T-cell (primary cell): ENCODE measurements at regions not wholly inside any gene's neighbourhood (a gene's known extent, or its start where the extent isn't known, plus 50 kb on each side); places are given as distances from the start of the nearest gene placed in this dataset.

Source experiments
- ATAC-seq, 4 experiments: fragments of 200-7000 bp in 3 of 4; fragments of 150-1000 bp in 1 of 4; cut with Tn5 transposase; replicated peaks in 1 of 4; 1 replicate in 3 of 4; 2 replicates in 1 of 4; pipeline ENCODE4 v1.10.0; 2021; ENCODE audit warnings: moderate library complexity in 3 of 4, mild to moderate bottlenecking in 2 of 4, moderate number of reproducible peaks in 1 of 4
- CTCF ChIA-PET, 2 donors: fragments of 300-600 bp; sonication (Branson Sonifier 250); formaldehyde crosslinking; loops; one replicate each; lab custom pipeline; 2022; ENCODE audit warnings: antibody characterized with exemption in 2 of 2; lab: Charles Lee
- POLR2A ChIA-PET, 2 donors: fragments of 300-600 bp; sonication (Branson Sonifier 250); formaldehyde crosslinking; loops; one replicate each; lab custom pipeline; 2022; ENCODE audit warnings: antibody characterized with exemption in 2 of 2; lab: Charles Lee
- DNase-seq, 35 experiments: peaks; one replicate each; pipeline versions ENCODE4 v3.0.0 to v3.0.0-alpha.2; 2013 to 2023
- H3K27ac ChIP-seq: one replicate; pipeline ENCODE4 v1.5.1; 2013; ENCODE audit warnings: low read length
- H3K27me3 ChIP-seq, 2 experiments: replicated peaks in 1 of 2; 1 replicate in 1 of 2; 2 replicates in 1 of 2; pipeline versions ENCODE4 v1.6.1 to v1.7.0; 2013; ENCODE audit warnings: low read length in 1 of 2, mixed read lengths in 1 of 2; ENCODE audit not compliant: control insufficient read depth in 2 of 2, insufficient read depth in 2 of 2; ENCODE audit errors: extremely low read depth in 1 of 2
- H3K36me3 ChIP-seq, 2 donors: 1 replicate in 1 of 2; 2 replicates in 1 of 2; pipeline versions ENCODE4 v1.6.1 to v1.7.0; 2013; ENCODE audit warnings: low read length in 1 of 2; ENCODE audit not compliant: control insufficient read depth in 2 of 2, insufficient read depth in 1 of 2; ENCODE audit errors: extremely low read depth in 1 of 2
- H3K4me1 ChIP-seq, 2 experiments: 1 replicate in 1 of 2; 2 replicates in 1 of 2; pipeline versions ENCODE4 v1.6.1 to v1.7.0; 2013; ENCODE audit warnings: low read length in 2 of 2, mixed read lengths in 1 of 2; ENCODE audit not compliant: insufficient read depth in 2 of 2, control insufficient read depth in 1 of 2; ENCODE audit errors: extremely low read depth in 1 of 2
- H3K4me3 ChIP-seq, 2 donors: 1 replicate in 1 of 2; 2 replicates in 1 of 2; pipeline versions ENCODE4 v1.5.1 to v1.7.0; 2013; ENCODE audit warnings: mild to moderate bottlenecking in 2 of 2, low read length in 1 of 2, moderate library complexity in 1 of 2; ENCODE audit not compliant: control insufficient read depth in 1 of 2; ENCODE audit errors: extremely low read depth in 1 of 2
- H3K9me3 ChIP-seq: 2 replicates; pipeline ENCODE4 v1.7.0; 2013
- H3K27ac Mint-ChIP-seq, 2 donors: one replicate each; pipeline ENCODE4 v1.8.0; 2020 to 2021; ENCODE audit warnings: mild to moderate bottlenecking in 2 of 2, mixed read lengths in 2 of 2
- H3K27me3 Mint-ChIP-seq, 2 donors: one replicate each; pipeline ENCODE4 v1.8.0; 2021 to 2022; ENCODE audit warnings: mixed read lengths in 2 of 2
- H3K36me3 Mint-ChIP-seq: one replicate; pipeline ENCODE4 v1.8.0; 2021; ENCODE audit warnings: mixed read lengths
- H3K4me1 Mint-ChIP-seq, 3 donors: one replicate each; pipeline ENCODE4 v1.8.0; 2020 to 2022; ENCODE audit warnings: mixed read lengths in 3 of 3, mild to moderate bottlenecking in 1 of 3
- H3K4me3 Mint-ChIP-seq, 3 donors: one replicate each; pipeline ENCODE4 v1.8.0; 2020 to 2022; ENCODE audit warnings: mild to moderate bottlenecking in 3 of 3, mixed read lengths in 3 of 3, moderate library complexity in 3 of 3
- H3K9me3 Mint-ChIP-seq, 3 donors: one replicate each; pipeline ENCODE4 v1.8.0; 2020 to 2022; ENCODE audit warnings: mixed read lengths in 3 of 3
- WGBS: methylation state at CpG from one replicate; pipeline ENCODE4 v1.1.5; 2013; ENCODE audit warnings: missing lambda C conversion rate; ENCODE audit not compliant: insufficient coverage; 5-methylcytosine and 5-hydroxymethylcytosine counted together

DNA sequence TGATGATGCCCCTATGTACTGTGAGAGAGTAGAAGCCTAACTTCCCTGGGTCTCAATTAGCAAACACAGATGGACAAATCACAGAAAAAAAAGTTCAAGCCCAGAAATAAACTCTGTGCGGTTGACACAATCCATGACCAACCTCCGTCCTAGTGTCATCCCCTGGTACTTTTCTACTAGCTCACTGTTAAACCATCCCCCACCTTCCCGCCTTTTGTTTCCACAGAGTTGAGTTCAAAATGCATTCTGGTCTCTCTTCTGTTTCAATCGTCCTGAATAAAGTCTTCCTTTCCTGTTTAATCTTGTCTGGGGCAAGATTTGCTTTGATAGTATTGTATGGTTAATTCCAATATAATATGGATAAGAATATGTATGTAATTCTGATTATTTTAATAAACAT is 199.9 kb downstream of the SLC6A15 start:
- no peaks in the 10 kb centered on the region for H3K4me1 Mint-ChIP-seq
- no peaks in the 10 kb centered on the region for H3K36me3 Mint-ChIP-seq
- Histone ChIP-seq H3K27me3 (no peaks in the 10 kb centered on the region), H3K9me3 (no peaks in the 10 kb centered on the region), H3K36me3 (no peaks in the 10 kb centered on the region), H3K4me3 (no peak overlapping the region), H3K4me1 (no peaks in the 10 kb centered on the region), H3K27ac (no peak overlapping the region)
- no peak for DNase-seq
- no peak overlapping the region for H3K27ac Mint-ChIP-seq
- POLR2A ChIA-PET = no interaction called here
- no peaks in the 10 kb centered on the region for H3K27me3 Mint-ChIP-seq
- no peak for ATAC-seq
- CTCF ChIA-PET = no interaction called here
- no peaks in the 10 kb centered on the region for H3K9me3 Mint-ChIP-seq
- 93% methylated on average over 2 of the region's 4 CpGs for WGBS
- H3K4me3 Mint-ChIP-seq = no peak overlapping the region

DNA sequence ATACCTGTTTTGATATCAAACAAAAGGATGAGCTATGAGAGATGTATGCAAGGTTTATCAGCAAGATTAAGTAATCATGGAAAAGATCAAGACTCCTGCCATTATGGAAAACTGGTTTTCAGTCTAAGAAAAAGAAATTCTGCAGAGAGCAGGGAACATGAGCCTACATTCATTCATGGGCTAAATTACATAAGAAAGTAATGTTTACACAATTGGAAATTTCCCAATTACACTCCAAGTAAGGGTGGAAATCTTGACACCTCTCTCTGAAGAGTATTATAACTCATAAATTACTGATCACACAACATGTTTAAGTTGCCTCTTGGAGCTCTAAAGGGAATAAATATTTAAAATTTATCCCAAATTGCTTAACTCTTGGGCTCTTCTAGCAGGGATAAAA is 206.2 kb downstream of the SLC6A15 start:
- no peak overlapping the region for H3K4me3 Mint-ChIP-seq

DNA sequence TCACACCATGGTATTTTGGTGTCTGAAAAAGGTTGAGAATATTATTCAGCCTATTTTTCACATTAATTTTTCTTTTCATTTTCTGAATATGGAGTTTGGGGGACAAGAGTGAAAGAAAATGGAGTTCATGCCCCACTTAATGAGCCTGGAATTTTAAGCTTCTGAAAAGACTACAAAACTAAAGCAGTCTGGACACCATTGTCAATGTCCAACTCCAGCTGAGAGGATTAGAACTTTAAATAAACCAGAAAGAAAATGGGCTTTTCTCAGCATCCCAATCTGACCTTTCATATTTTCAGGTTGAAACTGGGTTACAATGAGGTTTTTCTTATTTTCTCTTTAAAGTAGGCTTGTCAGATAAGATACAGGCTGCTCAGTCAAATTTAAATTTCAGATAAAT is 207.7 kb downstream of the SLC6A15 start:
- Mint-ChIP-seq H3K9me3 (peaks cover 0 to 3% (median 0%) of the 10 kb centered on the region in 3 donors), H3K27me3 (no peaks in the 10 kb centered on the region), H3K27ac (no peak overlapping the region), H3K4me3 (no peak overlapping the region), H3K36me3 (no peaks in the 10 kb centered on the region), H3K4me1 (no peaks in the 10 kb centered on the region)
- no peaks in the 10 kb centered on the region for H3K9me3 ChIP-seq
- DNase-seq = no peak
- no peaks in the 10 kb centered on the region for H3K4me1 ChIP-seq
- CTCF ChIA-PET = no interaction called here
- H3K27me3 ChIP-seq = no peaks in the 10 kb centered on the region
- no peaks in the 10 kb centered on the region for H3K36me3 ChIP-seq
- H3K4me3 ChIP-seq = no peak overlapping the region
- no peak overlapping the region for H3K27ac ChIP-seq
- POLR2A ChIA-PET = no interaction called here
- no peak for ATAC-seq

More for the DNA sequence above, 206.2 kb downstream of the SLC6A15 start:
- Mint-ChIP-seq H3K36me3 (no peaks in the 10 kb centered on the region), H3K27me3 (no peaks in the 10 kb centered on the region), H3K4me1 (no peaks in the 10 kb centered on the region), H3K9me3 (peaks cover 0 to 2% (median 0%) of the 10 kb centered on the region in 3 donors), H3K27ac (no peak overlapping the region)
- DNase-seq (no peak), ATAC-seq (no peak)
- Histone ChIP-seq H3K27me3 (no peaks in the 10 kb centered on the region), H3K4me1 (no peaks in the 10 kb centered on the region), H3K27ac (no peak overlapping the region), H3K4me3 (no peak overlapping the region), H3K9me3 (no peaks in the 10 kb centered on the region), H3K36me3 (no peaks in the 10 kb centered on the region)
- CTCF ChIA-PET = no interaction called here
- POLR2A ChIA-PET = no interaction called here

DNA sequence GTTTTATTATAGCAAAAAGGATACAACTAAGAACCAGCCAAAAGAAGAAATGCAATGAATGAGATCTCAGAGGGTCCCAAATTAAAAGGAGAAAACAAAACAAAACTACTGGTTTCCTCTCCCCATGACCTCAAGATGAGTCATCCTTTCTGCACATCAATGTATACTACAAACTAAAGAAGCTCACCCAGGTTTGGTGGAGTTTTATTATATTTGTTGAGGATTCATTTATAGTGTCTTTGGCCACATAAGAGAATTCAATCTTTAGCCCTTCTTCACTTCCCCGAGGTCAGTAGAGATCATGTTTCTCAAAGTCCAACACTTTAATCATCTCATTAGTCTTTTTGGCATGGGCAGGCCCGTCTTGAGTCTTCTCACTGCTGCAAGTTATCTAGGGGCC is 210.6 kb downstream of the SLC6A15 start:
- 80% methylated on average over 2 of the region's 2 CpGs for WGBS
- CTCF ChIA-PET = no interaction called here
- no peaks in the 10 kb centered on the region for H3K27me3 Mint-ChIP-seq

DNA sequence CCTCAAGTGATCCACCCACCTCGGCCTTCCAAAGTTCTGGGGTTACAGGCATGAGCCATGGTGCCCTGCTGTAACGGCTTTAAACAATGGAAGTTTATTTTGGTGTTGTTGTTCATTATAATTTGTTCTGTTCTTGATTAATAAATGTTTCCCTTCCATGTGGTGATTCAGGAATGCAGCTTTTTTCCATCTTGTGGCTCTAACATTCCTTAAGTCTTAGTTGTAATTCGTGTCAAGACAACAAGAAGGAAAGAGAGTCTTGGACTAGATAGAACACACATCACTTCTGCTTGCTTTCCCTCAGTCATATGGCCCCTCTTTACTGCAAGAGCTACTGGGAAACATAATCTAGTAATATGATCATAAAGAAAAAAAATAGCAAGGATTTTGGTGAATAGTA is 211.6 kb downstream of the SLC6A15 start:
- Histone ChIP-seq H3K4me3 (no peak overlapping the region), H3K27ac (no peak overlapping the region), H3K27me3 (no peaks in the 10 kb centered on the region), H3K4me1 (no peaks in the 10 kb centered on the region), H3K9me3 (no peaks in the 10 kb centered on the region), H3K36me3 (no peaks in the 10 kb centered on the region)
- ATAC-seq = no peak
- Mint-ChIP-seq H3K27me3 (no peaks in the 10 kb centered on the region), H3K9me3 (peaks cover 0 to 3% (median 0%) of the 10 kb centered on the region in 3 donors), H3K4me1 (no peaks in the 10 kb centered on the region), H3K36me3 (no peaks in the 10 kb centered on the region), H3K27ac (no peak overlapping the region), H3K4me3 (no peak overlapping the region)
- WGBS = no CpG with 5 or more reads among the region's 3 CpGs
- DNase-seq = no peak
- CTCF ChIA-PET = no interaction called here
- POLR2A ChIA-PET = no interaction called here

More for the DNA sequence above, 210.6 kb downstream of the SLC6A15 start:
- Mint-ChIP-seq H3K4me3 (no peak overlapping the region), H3K4me1 (no peaks in the 10 kb centered on the region), H3K9me3 (peaks cover 0 to 3% (median 0%) of the 10 kb centered on the region in 3 donors), H3K36me3 (no peaks in the 10 kb centered on the region), H3K27ac (no peak overlapping the region)
- ATAC-seq = no peak
- Histone ChIP-seq H3K4me1 (no peaks in the 10 kb centered on the region), H3K36me3 (no peaks in the 10 kb centered on the region), H3K9me3 (no peaks in the 10 kb centered on the region), H3K4me3 (no peak overlapping the region), H3K27me3 (no peaks in the 10 kb centered on the region), H3K27ac (no peak overlapping the region)
- no peak for DNase-seq
- POLR2A ChIA-PET = no interaction called here

DNA sequence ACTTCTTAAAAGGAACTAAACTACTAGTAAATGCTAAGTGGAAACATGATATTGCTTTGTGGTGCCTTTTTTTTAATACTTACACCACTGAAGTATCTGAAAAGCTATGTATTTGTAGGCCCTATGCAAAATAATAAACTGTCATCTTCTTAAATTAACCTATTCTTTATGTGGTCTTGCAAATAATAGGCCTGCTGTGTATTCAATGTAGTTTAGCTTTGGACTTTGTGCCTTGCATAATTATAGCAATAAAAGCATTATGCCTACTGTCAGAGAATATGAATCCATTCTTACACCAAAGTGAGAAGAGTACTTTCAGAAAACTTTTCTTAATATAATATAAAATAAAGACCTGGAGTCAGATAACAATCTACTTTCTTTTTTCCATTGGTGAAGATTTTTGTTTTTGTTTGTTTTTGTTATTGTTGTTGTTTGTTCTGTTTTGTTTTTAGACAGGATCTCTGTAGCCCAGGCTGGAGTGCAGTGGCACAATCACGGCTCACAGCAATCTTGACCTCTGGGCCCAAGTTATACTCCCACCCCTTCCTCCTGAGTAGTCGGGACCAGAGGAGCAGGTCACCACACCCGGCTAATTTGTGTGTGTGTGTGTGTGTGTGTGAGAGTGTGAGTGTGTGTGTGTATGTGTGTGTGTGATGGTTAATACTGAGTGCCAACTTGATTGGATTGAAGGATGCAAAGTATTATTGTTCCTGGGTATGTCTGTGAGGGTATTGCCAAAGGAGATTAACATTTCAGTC is 213.8 kb downstream of the SLC6A15 start:
- no peak for ATAC-seq
- ChIA-PET CTCF (no interaction called here), POLR2A (no interaction called here)
- no peaks in the 10 kb centered on the region for H3K36me3 Mint-ChIP-seq
- no peaks in the 10 kb centered on the region for H3K27me3 Mint-ChIP-seq
- Histone ChIP-seq H3K4me3 (no peak overlapping the region), H3K27ac (no peak overlapping the region), H3K36me3 (no peaks in the 10 kb centered on the region), H3K9me3 (no peaks in the 10 kb centered on the region), H3K4me1 (no peaks in the 10 kb centered on the region), H3K27me3 (no peaks in the 10 kb centered on the region)
- no peak overlapping the region for H3K27ac Mint-ChIP-seq
- 80% methylated on average over 1 of the region's 3 CpGs for WGBS
- no peak for DNase-seq
- no peaks in the 10 kb centered on the region for H3K4me1 Mint-ChIP-seq
- H3K4me3 Mint-ChIP-seq = no peak overlapping the region
- peaks cover 0 to 3% (median 2%) of the 10 kb centered on the region in 3 donors for H3K9me3 Mint-ChIP-seq
